RCC 7860 (cell line): ENCODE measurements at regions not wholly inside any gene's neighbourhood (a gene's known extent, or its start where the extent isn't known, plus 50 kb on each side); places are given as distances from the start of the nearest gene placed in this dataset.

Experiments
- DNase-seq: peaks from one replicate; pipeline ENCODE4 v3.0.0-alpha.2; 2015; ENCODE audit warnings: low spot score
- FAIRE-seq: peaks from 2 replicates; lab custom pipeline; 2012; peaks lifted over from hg19 to GRCh38; lab: Jason Lieb, UNC

GRCh38 chr1:223486932-223487886 is 94.0 kb downstream of the CCDC185 start:
- DNase-seq (no peak), FAIRE-seq (no peak)

- no peak for FAIRE-seq
- no peak for DNase-seq
These were observed 94.7 kb downstream of the CCDC185 start for GRCh38 chr1:223487887-223488259.

DNA sequence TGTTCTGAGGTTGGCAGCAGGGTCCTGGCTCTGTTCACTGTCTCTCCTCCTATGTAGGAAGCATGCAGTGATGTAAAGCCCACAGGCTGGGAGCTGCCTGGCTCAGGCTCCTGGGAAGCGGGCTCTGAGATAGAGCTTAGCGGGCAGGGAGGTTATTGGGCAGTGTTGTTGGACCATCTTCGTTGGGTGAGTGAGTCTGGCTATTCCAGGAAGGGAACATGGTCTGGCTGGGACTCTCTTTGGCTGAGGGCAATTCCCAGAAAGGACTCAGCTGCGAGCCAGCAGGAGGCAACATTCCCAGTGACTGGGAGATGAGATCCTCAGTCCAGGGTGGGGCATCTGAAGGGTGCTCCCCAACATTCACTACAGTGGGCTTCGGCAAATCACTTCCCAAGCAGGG is 96.2 kb downstream of the CCDC185 start:
- no peak for DNase-seq
- FAIRE-seq: no peak

GRCh38 chr1:223490256-223490655 is 97.0 kb downstream of the CCDC185 start:
- FAIRE-seq (no peak), DNase-seq (no peak)
